Astrocyte of the cerebellum (primary cell): ENCODE measurements at regions not wholly inside any gene's neighbourhood (a gene's known extent, or its start where the extent isn't known, plus 50 kb on each side); places are given as distances from the start of the nearest gene placed in this dataset.

ENCODE experiments used
- DNase-seq: peaks from one replicate; pipeline ENCODE4 v3.0.0-alpha.2; 2011; ENCODE audit warnings: low read depth
- H3K4me3 ChIP-seq: 2 replicates; pipeline ENCODE4 v1.5.1; 2011; ENCODE audit warnings: mild to moderate bottlenecking, low read depth, low read length, moderate library complexity
- CTCF ChIP-seq: IDR thresholded peaks from 2 replicates; pipeline ENCODE4 v1.5.1; 2012; ENCODE audit warnings: low read length, low read depth, moderate library complexity, mild to moderate bottlenecking; ENCODE audit errors: missing control alignments
- in situ Hi-C: cut with HindIII; loops from 2 replicates; pipeline ENCODE4 v1.10.0; 2017; ENCODE audit warnings: low sequenced_read_pairs

- TF ChIP-seq CTCF, result no peak
- no peak overlapping the region for H3K4me3 ChIP-seq
- DNase-seq, result no peak
- in situ Hi-C loops, result no loop called here
These were observed 122.2 kb upstream of the TNFAIP3 start for GRCh38 chr6:137744877-137745276.

GRCh38 chr6:137745321-137745720 is 121.7 kb upstream of the TNFAIP3 start:
- no peak overlapping the region for H3K4me3 ChIP-seq
- in situ Hi-C loops, result no loop called here
- DNase-seq, result no peak
- TF ChIP-seq CTCF, result no peak

DNA sequence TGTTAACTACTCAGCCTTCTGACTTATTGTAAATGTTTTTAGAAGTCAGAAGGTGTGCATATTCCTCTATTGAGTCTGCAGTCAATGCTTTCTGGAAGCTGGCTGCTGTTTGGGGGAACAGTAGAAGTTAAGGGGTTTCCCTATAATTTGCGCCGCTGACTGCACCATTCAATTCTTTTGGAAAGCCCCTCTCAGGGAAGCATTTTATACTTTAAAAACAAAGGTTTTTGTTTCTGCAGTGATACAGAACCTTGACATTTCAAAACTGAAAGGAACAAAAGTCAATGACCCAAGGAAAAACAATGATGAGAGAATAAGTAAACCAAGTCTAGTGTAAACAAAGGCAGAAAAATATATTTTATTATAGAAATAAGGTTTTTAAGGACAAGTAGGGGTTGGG is 120.8 kb upstream of the TNFAIP3 start:
- DNase-seq, result no peak
- no peak for TF ChIP-seq CTCF
- no peak overlapping the region for H3K4me3 ChIP-seq
- in situ Hi-C loops, result no loop called here

DNA sequence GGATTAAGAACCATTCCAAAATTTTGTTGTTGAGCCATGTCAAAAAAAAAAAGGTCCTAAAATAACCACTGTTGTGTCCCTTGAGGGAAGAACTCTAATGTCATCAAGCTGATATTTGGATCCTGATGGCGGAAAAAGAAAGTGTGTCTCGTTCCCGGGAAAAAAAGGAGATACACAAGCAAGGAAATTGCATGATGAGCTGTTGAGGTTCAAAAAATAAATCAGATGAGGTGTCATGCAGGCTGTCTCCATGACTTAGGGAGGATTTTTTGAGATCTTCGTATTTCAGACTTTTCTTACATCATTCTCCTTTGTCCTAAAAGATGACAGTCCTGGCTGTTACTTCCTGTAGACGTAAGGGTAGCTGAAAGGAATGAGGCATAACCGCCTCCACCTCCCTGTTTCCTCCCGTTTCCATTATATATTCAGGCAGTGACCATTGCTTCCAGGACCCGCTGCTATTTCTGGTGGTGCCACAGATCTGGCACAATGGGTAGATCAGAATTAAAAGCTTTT is 117.3 kb upstream of the TNFAIP3 start:
- in situ Hi-C loops, result no loop called here
- no peak overlapping the region for H3K4me3 ChIP-seq
- TF ChIP-seq CTCF, result no peak
- DNase-seq, result no peak

DNA sequence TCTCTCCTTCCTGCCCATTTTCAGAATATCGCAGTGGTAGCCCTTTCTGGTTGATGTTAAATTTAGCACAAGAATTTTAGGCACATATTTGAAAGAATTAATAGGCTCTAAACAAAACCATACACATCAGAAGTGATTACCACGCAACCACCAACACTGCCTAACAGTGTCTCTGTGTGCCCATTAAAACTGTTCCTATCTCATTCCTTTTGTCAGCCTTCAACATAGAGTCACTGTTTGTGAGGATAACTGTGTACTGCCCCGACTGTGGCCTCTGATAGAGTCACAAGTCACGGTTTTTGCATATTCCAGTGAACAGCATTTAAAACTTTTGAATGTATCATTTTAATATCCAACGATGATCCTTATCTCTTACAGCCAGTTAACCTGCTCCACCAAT is 116.8 kb upstream of the TNFAIP3 start:
- TF ChIP-seq CTCF, result no peak
- in situ Hi-C loops, result no loop called here
- H3K4me3 ChIP-seq, result no peak overlapping the region
- DNase-seq, result no peak

DNA sequence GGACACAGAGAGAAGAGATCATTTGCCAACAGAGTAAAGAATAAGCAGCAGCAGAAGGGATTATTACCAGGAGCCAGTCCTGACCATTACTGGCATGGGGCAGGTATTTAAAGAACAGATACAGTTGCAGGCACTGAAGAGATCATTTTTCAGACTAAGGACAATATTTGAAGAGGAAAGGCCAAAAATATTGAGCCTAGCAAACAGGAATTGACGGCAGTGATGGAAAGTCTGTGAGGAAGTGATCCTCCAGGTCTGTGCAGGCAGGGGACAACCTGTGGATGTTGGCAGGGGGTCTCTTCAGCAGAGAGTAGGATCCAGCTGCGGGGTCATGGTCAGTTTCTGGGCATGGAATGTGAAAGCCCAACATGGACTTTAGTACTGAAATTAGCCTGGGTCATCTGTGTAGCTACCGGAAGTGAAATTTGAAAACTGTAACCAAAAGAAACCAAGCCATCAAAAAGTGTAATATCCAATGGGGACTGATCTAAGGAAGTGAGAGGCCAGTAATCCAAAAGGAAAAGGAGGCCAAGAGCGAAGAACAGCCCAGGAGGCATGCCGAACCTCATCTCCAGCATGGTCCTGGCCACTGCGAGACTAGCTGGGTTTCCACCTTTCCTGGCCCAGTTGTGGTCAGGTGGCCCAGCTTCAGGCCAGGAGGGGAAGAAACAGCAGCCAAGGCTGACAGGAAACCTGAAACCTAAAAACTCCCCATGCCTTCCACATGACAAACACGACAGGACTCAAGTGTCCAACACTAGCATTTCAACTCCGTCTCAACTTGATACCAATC is 115.1 kb upstream of the TNFAIP3 start:
- H3K4me3 ChIP-seq, result no peak overlapping the region
- TF ChIP-seq CTCF, result no peak
- in situ Hi-C loops, result no loop called here
- DNase-seq, result no peak
